LNCAP (cell line): ENCODE measurements at regions not wholly inside any gene's neighbourhood (a gene's known extent, or its start where the extent isn't known, plus 50 kb on each side); places are given as distances from the start of the nearest gene placed in this dataset.

Source experiments
- TF ChIP-seq, protein P1 (sequence below): fragments of 450-650 bp; IDR thresholded peaks from 2 replicates; pipeline ENCODE4 v1.5.1; 2017; ENCODE audit warnings: mild to moderate bottlenecking

DNA sequence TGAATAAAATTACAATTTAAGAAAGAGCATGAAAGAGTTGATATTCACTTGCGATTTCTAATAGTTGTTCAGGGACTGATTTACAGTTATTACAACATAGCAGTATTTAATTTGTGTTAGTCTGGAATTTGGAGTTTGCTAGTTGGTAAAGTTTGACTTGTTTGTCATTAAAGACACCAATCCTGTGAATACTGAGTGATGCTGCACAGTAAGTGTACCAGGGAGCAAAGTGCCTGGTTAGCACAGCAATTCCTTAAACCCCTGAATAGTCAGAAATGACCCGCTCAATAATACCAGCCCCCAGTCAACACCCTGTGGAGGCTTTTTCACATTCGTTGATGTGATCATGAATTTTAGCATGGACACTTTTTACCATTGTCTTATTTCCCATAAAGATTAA, 122.2 kb upstream of the GC start:
- TF ChIP-seq, protein P1, sequence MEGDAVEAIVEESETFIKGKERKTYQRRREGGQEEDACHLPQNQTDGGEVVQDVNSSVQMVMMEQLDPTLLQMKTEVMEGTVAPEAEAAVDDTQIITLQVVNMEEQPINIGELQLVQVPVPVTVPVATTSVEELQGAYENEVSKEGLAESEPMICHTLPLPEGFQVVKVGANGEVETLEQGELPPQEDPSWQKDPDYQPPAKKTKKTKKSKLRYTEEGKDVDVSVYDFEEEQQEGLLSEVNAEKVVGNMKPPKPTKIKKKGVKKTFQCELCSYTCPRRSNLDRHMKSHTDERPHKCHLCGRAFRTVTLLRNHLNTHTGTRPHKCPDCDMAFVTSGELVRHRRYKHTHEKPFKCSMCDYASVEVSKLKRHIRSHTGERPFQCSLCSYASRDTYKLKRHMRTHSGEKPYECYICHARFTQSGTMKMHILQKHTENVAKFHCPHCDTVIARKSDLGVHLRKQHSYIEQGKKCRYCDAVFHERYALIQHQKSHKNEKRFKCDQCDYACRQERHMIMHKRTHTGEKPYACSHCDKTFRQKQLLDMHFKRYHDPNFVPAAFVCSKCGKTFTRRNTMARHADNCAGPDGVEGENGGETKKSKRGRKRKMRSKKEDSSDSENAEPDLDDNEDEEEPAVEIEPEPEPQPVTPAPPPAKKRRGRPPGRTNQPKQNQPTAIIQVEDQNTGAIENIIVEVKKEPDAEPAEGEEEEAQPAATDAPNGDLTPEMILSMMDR, result no peak

- TF ChIP-seq, protein P1, result no peak
Measured at GRCh38 chr4:71907071-71907470, 123.2 kb upstream of the GC start.

- TF ChIP-seq, protein P1, result no peak
Measured at GRCh38 chr4:71907782-71908181, 123.9 kb upstream of the GC start.

DNA sequence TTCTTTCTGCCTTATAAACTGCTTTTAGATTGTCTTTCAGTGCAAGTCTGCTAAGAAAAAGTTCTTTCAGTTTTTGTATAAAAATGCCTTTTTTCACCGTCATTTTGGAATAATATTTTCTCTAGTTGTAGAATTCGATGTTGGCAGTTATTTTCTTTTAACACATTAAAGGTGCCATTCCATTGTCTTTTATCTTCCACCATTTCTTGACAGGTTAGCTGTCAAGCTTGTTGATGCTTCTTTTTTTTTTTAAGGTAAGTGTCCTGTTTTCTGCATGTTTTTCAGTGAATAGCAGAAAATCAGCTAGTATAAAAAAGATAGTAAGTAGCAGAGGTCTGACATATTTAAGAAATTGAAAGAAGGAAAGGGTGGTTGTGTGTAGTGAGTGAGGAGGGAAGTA, 118.5 kb upstream of the NPFFR2 start:
- TF ChIP-seq, protein P1, result no peak

DNA sequence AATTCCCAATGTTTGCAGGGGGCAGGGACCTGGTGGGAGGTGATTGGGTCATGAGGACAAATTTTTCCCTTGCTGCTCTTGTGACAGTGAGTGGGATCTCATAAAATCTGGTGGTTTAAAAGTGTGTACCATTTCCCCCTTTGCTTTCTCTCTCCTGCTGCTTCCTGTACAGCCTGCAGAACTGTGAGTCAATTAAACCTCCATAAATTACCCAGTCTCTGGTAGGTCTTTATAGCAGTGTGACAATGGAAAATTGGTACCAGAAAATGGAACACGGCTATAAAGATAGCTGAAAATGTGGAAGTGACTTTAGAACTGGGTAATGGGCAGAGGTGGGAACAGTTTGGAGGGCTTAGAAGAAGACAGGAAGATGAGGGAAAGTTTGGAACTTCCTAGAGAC, 108.7 kb upstream of the NPFFR2 start:
- TF ChIP-seq, protein P1, result no peak

DNA sequence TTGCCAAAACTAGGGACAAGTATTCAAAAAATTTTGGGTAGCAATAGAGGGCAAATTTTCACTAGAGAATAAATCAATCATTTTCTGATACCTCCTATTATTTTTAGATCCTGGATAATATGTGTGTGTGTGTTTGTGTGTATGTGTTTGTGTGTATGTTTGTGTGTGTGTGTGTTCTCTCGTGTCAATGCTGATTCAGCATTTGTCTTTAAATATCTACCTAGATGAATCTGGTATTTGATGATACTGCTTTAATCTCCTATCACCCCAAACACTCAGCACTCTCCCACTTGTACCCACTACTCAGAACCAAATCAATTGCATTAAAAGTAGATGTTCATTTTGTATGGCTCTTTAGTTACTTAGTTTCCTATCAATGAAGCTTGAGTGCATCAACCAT, 101.3 kb upstream of the NPFFR2 start:
- TF ChIP-seq, protein P1, result no peak

- TF ChIP-seq, protein P1, result no peak
Measured at GRCh38 chr4:71932941-71933340, 98.9 kb upstream of the NPFFR2 start.

- TF ChIP-seq, protein P1, result no peak
Measured at GRCh38 chr4:71938776-71939175, 93.0 kb upstream of the NPFFR2 start.
